HEK293 (cell line): ENCODE measurements at regions not wholly inside any gene's neighbourhood (a gene's known extent, or its start where the extent isn't known, plus 50 kb on each side); places are given as distances from the start of the nearest gene placed in this dataset.

Source experiments
- PRDM4 ChIP-seq: fragments of 450-650 bp; formaldehyde crosslinking; IDR thresholded peaks from 2 replicates; pipeline ENCODE4 v1.5.1; 2017; ENCODE audit warnings: missing biosample characterization, missing genetic modification characterization
- TRIM28 ChIP-seq: IDR thresholded peaks from 2 replicates; pipeline ENCODE4 v1.6.1; 2011; ENCODE audit warnings: low read length, control low read depth, borderline replicate concordance
- ZNF140 ChIP-seq: fragments of 450-650 bp; formaldehyde crosslinking; IDR thresholded peaks from 2 replicates; pipeline ENCODE4 v1.5.1; 2016; ENCODE audit warnings: missing biosample characterization, missing genetic modification characterization
- ZNF292 ChIP-seq: fragments of 450-650 bp; formaldehyde crosslinking; IDR thresholded peaks from 2 replicates; pipeline ENCODE4 v1.5.1; 2016; ENCODE audit warnings: low read depth, missing biosample characterization, missing genetic modification characterization, borderline replicate concordance
- ZNF560 ChIP-seq: fragments of 450-650 bp; formaldehyde crosslinking; IDR thresholded peaks from 2 replicates; pipeline ENCODE4 v1.5.1; 2017; ENCODE audit warnings: missing biosample characterization, missing genetic modification characterization, borderline replicate concordance
- ZNF561 ChIP-seq: fragments of 450-650 bp; IDR thresholded peaks from 2 replicates; pipeline ENCODE4 v1.5.1; 2018; ENCODE audit warnings: missing biosample characterization, missing genetic modification characterization, borderline replicate concordance
- ZNF670 ChIP-seq: fragments of 450-650 bp; formaldehyde crosslinking; IDR thresholded peaks from 2 replicates; pipeline ENCODE4 v1.5.1; 2016; ENCODE audit warnings: missing biosample characterization, missing genetic modification characterization, low read depth
- TF ChIP-seq, protein P1 (sequence below): fragments of 450-650 bp; formaldehyde crosslinking; IDR thresholded peaks from 2 replicates; pipeline ENCODE4 v1.5.1; 2016; ENCODE audit warnings: missing biosample characterization, missing genetic modification characterization

- TF ChIP-seq ZNF292 (tag by site-specific recombination) (no peak), TRIM28 (no peak), PRDM4 (tag by site-specific recombination) (no peak), ZNF670 (no peak), ZNF560 (tag by site-specific recombination) (no peak), ZNF561 (tag by site-specific recombination) (no peak), ZNF140 (tag by site-specific recombination) (no peak)
- TF ChIP-seq, protein P1, sequence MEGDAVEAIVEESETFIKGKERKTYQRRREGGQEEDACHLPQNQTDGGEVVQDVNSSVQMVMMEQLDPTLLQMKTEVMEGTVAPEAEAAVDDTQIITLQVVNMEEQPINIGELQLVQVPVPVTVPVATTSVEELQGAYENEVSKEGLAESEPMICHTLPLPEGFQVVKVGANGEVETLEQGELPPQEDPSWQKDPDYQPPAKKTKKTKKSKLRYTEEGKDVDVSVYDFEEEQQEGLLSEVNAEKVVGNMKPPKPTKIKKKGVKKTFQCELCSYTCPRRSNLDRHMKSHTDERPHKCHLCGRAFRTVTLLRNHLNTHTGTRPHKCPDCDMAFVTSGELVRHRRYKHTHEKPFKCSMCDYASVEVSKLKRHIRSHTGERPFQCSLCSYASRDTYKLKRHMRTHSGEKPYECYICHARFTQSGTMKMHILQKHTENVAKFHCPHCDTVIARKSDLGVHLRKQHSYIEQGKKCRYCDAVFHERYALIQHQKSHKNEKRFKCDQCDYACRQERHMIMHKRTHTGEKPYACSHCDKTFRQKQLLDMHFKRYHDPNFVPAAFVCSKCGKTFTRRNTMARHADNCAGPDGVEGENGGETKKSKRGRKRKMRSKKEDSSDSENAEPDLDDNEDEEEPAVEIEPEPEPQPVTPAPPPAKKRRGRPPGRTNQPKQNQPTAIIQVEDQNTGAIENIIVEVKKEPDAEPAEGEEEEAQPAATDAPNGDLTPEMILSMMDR (tag by site-specific recombination), result no peak
Observed at GRCh38 chr3:166089575-166089974, 252.4 kb upstream of the BCHE start.
